ENCODE measurements at regions not wholly inside any gene's neighbourhood (a gene's known extent, or its start where the extent isn't known, plus 50 kb on each side); places are given as distances from the start of the nearest gene placed in this dataset.
"Not testable (repeated sequence)": the region's sequence is repeated elsewhere in the genome, so short reads cannot be mapped to it uniquely, and the experiment has no call there.

GRCh38 chr2:238599549-238600505 is 173.1 kb downstream of the ASB1 start:
- H3K4me1 ChIP-seq (ENCODE audit: insufficient read depth, low read length) = no peaks in the 10 kb centered on the region
- peaks cover 3% of the 10 kb centered on the region; the same call in 1 of the 2 replicates for H3K9me3 ChIP-seq (ENCODE audit: control insufficient read depth, insufficient read depth, low read length)
- H3K36me3 ChIP-seq (ENCODE audit: insufficient read depth, low read length) = no peaks in the 10 kb centered on the region
- no peak overlapping the region for H3K9ac ChIP-seq (ENCODE audit: low read depth, low read length)

- peaks cover 3% of the 10 kb centered on the region; the same call in 1 of the 2 replicates for H3K9me3 ChIP-seq (ENCODE audit: control insufficient read depth, insufficient read depth, low read length)
- H3K4me1 ChIP-seq (ENCODE audit: insufficient read depth, low read length) = no peaks in the 10 kb centered on the region
- H3K9ac ChIP-seq (ENCODE audit: low read depth, low read length) = no peak overlapping the region
- no peaks in the 10 kb centered on the region for H3K36me3 ChIP-seq (ENCODE audit: insufficient read depth, low read length)
Measured at GRCh38 chr2:238600506-238601432, 174.0 kb downstream of the ASB1 start.

GRCh38 chr2:238601433-238602222 is 174.9 kb downstream of the ASB1 start:
- Histone ChIP-seq H3K9me3 (ENCODE audit: control insufficient read depth, insufficient read depth, low read length) (peaks cover 3% of the 10 kb centered on the region; the same call in 1 of the 2 replicates), H3K36me3 (ENCODE audit: insufficient read depth, low read length) (no peaks in the 10 kb centered on the region), H3K9ac (ENCODE audit: low read depth, low read length) (no peak overlapping the region), H3K4me1 (ENCODE audit: insufficient read depth, low read length) (no peaks in the 10 kb centered on the region)

- Histone ChIP-seq H3K9ac (ENCODE audit: low read depth, low read length) (no peak overlapping the region), H3K36me3 (ENCODE audit: insufficient read depth, low read length) (no peaks in the 10 kb centered on the region), H3K4me1 (ENCODE audit: insufficient read depth, low read length) (no peaks in the 10 kb centered on the region), H3K9me3 (ENCODE audit: control insufficient read depth, insufficient read depth, low read length) (peaks cover 3% of the 10 kb centered on the region; the same call in 1 of the 2 replicates)
Measured at GRCh38 chr2:238602223-238602960, 175.7 kb downstream of the ASB1 start.

GRCh38 chr2:238603596-238603995 is 176.9 kb downstream of the ASB1 start:
- H3K9me3 ChIP-seq (ENCODE audit: control insufficient read depth, insufficient read depth, low read length) = peaks cover 3% of the 10 kb centered on the region; the same call in 1 of the 2 replicates
- no peaks in the 10 kb centered on the region for H3K36me3 ChIP-seq (ENCODE audit: insufficient read depth, low read length)
- H3K9ac ChIP-seq (ENCODE audit: low read depth, low read length) = no peak overlapping the region
- H3K4me1 ChIP-seq (ENCODE audit: insufficient read depth, low read length) = no peaks in the 10 kb centered on the region

GRCh38 chr2:238606311-238606710 is 179.6 kb downstream of the ASB1 start:
- Histone ChIP-seq H3K9me3 (ENCODE audit: control insufficient read depth, insufficient read depth, low read length) (peaks cover 3% of the 10 kb centered on the region; the same call in 1 of the 2 replicates), H3K4me1 (ENCODE audit: insufficient read depth, low read length) (no peaks in the 10 kb centered on the region), H3K9ac (ENCODE audit: low read depth, low read length) (no peak overlapping the region), H3K36me3 (ENCODE audit: insufficient read depth, low read length) (no peaks in the 10 kb centered on the region)

GRCh38 chr2:238613610-238614009 is 186.9 kb downstream of the ASB1 start:
- no peaks in the 10 kb centered on the region for H3K4me1 ChIP-seq (ENCODE audit: insufficient read depth, low read length)
- H3K9ac ChIP-seq (ENCODE audit: low read depth, low read length) = no peak overlapping the region
- peaks cover 3% of the 10 kb centered on the region; the same call in 1 of the 2 replicates for H3K9me3 ChIP-seq (ENCODE audit: control insufficient read depth, insufficient read depth, low read length)
- no peaks in the 10 kb centered on the region for H3K36me3 ChIP-seq (ENCODE audit: insufficient read depth, low read length)

- H3K9ac ChIP-seq (ENCODE audit: low read depth, low read length) = no peak overlapping the region
- H3K4me1 ChIP-seq (ENCODE audit: insufficient read depth, low read length) = no peaks in the 10 kb centered on the region
- H3K9me3 ChIP-seq (ENCODE audit: control insufficient read depth, insufficient read depth, low read length) = peaks cover 3% of the 10 kb centered on the region; the same call in 1 of the 2 replicates
- no peaks in the 10 kb centered on the region for H3K36me3 ChIP-seq (ENCODE audit: insufficient read depth, low read length)
Measured at GRCh38 chr2:238614376-238614775, 187.6 kb downstream of the ASB1 start.

- no peaks in the 10 kb centered on the region for H3K36me3 ChIP-seq (ENCODE audit: insufficient read depth, low read length)
- peaks cover 3% of the 10 kb centered on the region; the same call in 1 of the 2 replicates for H3K9me3 ChIP-seq (ENCODE audit: control insufficient read depth, insufficient read depth, low read length)
- H3K4me1 ChIP-seq (ENCODE audit: insufficient read depth, low read length) = no peaks in the 10 kb centered on the region
- no peak overlapping the region for H3K9ac ChIP-seq (ENCODE audit: low read depth, low read length)
Measured at GRCh38 chr2:238615187-238615586, 188.5 kb downstream of the ASB1 start.

GRCh38 chr2:238616681-238617080 is 190.0 kb downstream of the ASB1 start:
- no peaks in the 10 kb centered on the region for H3K36me3 ChIP-seq (ENCODE audit: insufficient read depth, low read length)
- peaks cover 3% of the 10 kb centered on the region; the same call in 1 of the 2 replicates for H3K9me3 ChIP-seq (ENCODE audit: control insufficient read depth, insufficient read depth, low read length)
- no peaks in the 10 kb centered on the region for H3K4me1 ChIP-seq (ENCODE audit: insufficient read depth, low read length)
- H3K9ac ChIP-seq (ENCODE audit: low read depth, low read length) = no peak overlapping the region

- not testable (repeated sequence) for H3K9me3 ChIP-seq (ENCODE audit: control insufficient read depth, insufficient read depth, low read length)
Measured at GRCh38 chr2:238618494-238619283, 192.0 kb downstream of the ASB1 start.

GRCh38 chr2:238627899-238628298 is 201.2 kb downstream of the ASB1 start:
- Histone ChIP-seq H3K36me3 (ENCODE audit: insufficient read depth, low read length) (no peaks in the 10 kb centered on the region), H3K9ac (ENCODE audit: low read depth, low read length) (no peak overlapping the region), H3K9me3 (ENCODE audit: control insufficient read depth, insufficient read depth, low read length) (no peaks in the 10 kb centered on the region), H3K4me1 (ENCODE audit: insufficient read depth, low read length) (no peaks in the 10 kb centered on the region)

More at GRCh38 chr2:238618494-238619283, 192.0 kb downstream of the ASB1 start:
- not testable (repeated sequence) for H3K36me3 ChIP-seq (ENCODE audit: insufficient read depth, low read length); H3K4me1 ChIP-seq (ENCODE audit: insufficient read depth, low read length); H3K9ac ChIP-seq (ENCODE audit: low read depth, low read length)
